Stimulated activated CD4-positive, alpha-beta T cell treated with anti-CD3 and anti-CD28 coated beads, Interleukin-4, amount 100 ng/mL, for 24 hours (primary cell): ENCODE measurements at regions not wholly inside any gene's neighbourhood (a gene's known extent, or its start where the extent isn't known, plus 50 kb on each side); places are given as distances from the start of the nearest gene placed in this dataset.

Experiments used
- DNase-seq: peaks from one replicate; pipeline ENCODE4 v3.0.0-alpha.2; 2020

DNA sequence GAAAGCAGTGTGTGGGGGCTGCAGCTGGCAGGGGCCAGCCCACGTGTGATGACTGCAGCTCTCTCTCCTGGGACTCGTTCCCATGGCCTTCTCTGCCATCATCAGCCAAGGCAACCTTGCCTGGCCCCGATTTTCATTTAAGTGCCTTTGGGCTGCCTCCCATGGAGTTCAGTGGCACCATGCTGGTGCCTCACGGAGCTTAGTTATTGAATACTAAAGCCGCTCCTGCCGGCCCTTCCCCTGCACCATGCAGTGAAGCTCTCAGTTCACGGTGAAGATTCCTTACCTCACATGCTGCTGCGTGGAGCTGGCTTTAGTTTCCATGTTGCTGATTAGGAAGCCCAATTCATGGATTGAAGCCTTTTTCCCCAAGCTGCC is 141.5 kb upstream of the EEPD1 start:
- DNase-seq: no peak

DNA sequence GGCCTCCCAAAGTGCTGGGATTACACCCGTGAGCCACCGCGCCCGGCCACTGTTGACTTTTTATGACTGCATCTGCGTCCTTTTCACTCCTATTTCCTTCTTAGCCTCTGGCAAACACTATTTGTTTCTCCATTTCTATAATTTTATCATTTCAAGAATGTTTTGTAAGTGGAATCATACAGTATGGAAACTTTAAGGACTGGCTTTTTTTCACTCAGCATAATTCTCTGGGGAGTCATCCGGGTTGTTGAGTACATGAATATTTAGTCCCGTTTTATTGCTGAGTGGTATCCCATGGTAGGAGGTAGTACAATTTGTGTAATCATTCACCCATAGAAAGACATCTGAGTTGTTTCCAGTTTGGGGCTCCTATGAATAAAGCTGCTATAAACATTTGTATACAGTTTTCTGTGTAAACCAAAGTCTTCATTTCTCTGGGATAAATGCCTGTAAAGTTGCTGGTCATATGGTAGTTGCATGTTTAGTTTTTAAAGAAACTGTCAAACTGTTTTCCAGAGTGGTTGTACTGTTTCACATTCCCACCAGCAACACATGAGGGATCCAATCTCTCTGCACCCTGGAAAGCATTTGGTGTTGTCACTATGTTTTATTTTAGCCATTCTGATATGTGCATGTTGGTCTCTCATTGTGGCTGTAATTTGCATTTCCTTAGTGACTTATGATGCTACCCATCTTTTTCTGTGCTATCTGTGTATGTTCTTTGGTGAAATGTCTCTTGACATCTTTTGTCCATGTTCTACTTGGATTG is 139.6 kb upstream of the EEPD1 start:
- no peak for DNase-seq

DNA sequence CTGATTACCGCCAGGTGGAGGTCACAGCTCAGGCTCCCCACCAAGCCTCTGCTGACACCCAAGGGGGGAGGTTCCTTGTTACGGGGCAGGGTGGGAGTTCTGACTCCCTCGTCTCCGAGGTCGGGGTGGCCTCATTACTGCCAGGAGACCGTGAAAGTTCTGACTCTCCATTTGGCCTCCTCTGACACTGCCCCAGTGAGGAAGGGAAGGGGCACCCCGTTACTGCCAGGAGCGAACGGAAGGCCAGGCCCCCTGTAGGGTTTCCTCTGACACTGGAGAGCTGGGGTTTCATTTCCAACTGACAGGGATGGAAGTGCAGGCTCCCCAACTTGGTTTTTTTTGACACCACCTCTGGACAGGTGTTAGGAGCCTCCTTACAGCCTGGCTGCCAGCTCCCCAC is 138.1 kb upstream of the EEPD1 start:
- no peak for DNase-seq

DNA sequence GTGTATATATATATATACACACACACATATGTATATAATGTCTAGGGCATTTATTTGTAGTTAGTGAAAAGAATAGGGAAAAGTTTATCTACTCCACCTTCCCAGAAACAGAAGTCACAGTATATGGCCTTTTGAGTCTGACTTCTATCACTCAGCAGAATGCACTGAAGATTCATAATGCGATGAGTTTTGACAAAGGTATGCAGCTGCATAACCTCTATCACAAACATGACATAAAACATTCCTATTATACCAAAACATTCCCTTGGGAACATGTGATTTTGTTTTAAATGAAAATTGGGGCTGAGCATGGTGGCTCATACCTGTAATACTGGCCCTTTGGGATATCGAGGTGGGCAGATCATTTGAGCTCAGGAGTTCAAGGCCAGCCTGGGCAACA is 137.3 kb upstream of the EEPD1 start:
- DNase-seq: no peak

DNA sequence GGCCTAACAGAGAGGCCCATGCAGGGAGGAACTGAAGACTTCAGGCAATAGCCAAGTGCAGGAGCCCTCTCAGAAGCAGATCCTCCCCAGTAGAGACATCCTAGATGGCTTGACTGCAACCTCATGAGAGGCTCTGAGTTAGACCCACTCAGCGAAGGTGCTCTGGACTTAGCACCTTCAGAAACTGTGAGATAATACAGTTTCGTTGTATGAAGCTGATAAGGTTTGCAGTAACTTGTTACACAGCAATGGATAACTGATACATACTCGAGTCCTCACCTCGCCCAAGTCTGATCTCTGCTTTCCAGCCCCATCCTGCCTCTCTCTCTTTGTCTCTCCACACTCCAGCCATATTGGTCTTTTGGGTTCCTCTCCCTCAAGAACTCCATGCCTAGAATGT is 136.4 kb upstream of the EEPD1 start:
- no peak for DNase-seq

DNA sequence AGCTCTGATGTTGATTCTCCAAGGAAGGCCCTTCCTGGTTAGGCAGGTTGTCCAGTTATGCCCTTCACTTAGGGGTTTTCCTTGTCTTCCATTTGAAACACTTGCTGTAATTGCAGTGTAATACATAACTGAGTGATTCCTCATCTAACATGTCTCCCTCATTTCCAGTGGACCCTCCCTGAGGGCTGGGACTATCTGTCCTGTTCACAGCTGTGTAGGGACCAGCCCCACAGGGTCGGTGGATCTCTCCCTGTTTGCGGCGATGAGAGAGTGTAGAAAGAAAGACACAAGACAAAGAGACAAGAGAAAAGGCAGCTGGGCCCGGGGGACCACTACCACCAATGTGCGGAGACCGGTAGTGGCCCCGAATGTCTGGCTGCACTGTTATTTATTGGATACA is 135.9 kb upstream of the EEPD1 start:
- no peak for DNase-seq

DNA sequence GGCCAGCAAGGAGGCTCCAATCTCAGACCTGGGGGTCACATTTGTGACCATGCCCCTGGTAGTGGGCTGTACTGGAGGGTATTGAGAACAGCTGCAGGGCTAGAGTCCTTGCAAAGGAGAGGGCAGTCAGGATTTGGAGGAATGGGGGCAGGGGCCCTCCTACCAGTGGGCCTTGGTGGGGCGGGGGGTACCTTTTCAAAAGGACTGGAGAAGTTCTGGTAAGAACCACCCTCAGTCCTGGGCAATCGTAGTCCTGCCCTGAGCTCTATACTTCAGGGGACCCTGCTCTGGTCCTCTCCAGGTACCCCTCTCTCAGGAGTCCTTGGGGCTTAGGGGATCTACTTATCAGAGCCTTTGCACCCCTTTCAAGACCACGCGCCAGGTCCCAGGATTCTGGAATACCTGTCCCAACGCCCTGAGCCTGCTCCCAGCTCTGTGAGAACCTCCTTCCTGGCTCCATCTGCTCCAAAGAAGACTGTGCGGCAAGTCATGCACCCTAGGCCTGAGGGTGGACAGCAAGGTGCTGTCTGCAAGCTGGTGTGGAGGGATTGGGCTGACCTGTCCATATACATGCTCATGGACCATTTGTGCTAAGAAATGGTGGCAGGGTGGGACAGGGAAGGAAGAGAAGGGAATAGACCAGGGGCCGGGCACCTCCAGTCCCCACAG is 134.1 kb upstream of the EEPD1 start:
- DNase-seq: no peak

DNA sequence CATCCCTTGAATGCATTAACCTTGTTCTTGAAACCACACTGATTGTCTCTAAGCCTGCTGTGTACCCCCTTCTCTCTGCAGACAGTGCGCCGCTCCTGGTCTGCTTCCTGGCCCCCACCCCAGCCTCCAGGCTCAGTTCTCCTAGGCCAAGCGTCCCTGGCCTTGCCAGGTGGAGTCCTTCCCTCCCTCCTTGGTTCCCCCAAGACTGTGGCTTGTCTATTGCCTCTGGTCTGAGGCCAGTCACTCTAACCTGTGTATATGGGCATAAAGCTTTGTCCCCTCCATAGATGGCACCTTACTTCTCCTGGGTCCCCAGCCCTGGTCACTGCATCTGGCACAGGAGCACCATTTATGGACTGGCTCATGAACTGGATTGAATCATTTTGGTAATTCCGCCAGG is 133.5 kb upstream of the EEPD1 start:
- no peak for DNase-seq

DNA sequence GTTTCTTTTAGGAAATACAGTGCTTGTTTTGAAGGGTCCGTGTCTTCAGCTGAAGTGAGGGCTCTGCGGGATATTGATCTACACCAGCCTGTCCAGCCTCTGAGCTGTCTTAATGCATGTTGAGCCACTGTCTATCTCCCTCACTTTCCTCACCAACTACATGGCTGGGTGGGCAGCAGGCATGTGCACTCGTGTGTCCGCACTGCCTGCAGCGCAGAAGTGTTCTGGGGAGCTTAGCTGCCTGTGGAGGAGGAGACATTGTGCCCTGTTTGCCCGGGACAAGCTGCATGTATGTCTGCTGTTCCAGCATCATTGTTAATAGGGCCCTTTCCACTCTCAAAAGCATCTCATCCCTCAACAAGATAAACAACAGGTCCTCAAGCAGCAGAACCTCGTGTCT is 133.1 kb upstream of the EEPD1 start:
- no peak for DNase-seq

DNA sequence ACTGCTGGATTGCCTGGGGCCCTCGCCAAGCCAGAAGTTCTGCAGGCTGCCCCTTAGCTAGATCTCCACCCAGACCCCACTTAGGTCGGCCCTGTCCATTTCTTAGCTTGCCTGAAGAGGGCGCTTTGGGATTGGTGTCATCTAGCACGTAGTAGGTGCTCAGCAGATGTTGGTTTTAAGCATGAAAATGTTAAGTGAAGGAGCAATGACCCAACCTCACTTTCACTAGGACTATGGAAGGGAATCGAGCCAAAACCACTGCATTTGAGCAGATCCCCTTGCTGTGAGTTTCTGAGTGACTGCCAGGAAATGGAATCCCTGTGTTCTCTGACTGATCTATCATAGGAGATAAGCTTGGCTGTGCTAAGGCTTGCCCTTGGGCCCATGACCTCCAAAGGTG is 131.7 kb upstream of the EEPD1 start:
- DNase-seq: no peak

DNA sequence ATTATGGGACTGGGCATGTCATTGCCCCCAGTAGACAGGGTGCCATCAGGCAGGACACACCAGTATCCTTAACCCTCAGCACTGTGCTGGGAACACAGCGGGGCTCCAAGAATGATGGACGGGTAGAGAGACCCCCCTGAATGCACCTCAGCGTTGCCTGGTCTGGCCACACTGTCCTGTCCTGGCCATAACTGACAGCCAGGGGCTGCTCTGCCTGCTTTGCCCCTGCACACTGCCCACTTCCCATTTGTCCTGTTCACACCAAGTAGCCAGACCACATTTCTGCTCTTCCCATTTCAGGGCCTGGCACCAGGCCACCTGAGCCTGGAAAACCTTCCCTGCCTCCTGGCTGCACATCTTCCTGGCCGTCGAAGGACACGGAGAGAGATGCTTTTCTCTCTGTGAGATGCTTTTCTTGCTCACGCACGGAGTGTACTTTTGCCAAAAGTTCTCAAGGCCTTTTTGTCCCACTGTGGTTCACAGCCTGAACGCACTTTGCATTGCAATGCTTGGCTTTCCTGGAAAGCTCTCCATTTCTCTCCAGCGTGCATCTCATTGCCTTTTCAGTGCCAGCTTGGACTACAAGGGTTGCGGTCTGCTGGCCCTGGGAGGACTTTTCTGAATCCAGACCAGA is 131.0 kb upstream of the EEPD1 start:
- no peak for DNase-seq

DNA sequence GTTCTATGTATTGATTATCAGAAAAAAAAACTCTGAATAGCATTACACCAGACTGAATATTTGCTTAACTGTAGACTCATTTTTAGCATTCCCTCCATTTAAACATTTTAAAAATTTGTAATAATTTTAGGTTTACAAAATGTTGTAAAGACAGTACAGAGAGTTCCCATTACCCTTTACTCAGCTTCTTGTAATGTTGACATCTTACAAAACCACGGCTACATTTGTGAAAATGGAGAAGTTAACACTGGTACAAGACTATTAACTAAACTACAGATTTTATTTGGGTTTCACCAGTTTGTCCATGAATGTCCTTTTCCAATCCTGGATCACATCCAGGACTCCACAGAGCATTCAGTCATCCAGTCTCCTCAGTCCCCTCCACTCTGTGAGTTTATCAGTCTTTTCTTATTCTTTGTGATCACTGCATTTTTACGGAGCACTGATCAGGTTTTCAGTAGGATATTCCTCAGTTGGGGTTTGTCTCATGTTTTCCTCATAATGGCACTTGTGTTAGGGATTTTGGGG is 130.0 kb upstream of the EEPD1 start:
- no peak for DNase-seq

DNA sequence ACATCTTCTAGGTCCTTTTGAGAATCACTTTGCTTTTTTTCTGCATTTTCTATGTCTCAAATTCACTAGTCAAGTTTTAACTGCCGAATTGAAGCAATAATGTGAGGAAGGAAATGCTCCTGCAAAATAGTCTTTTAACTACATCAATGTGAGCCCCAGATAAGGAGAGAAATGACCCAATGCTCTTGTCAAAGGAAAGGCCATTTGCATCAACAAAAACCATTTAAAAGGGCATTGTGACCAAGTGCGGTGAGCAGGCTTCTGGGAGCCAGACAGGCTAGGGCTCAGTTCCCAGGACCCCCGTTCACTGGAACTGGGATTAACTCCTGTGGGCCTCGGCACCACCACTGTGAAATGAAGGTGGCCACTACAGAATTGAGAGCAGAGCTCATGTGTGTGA is 127.9 kb upstream of the EEPD1 start:
- DNase-seq: no peak

DNA sequence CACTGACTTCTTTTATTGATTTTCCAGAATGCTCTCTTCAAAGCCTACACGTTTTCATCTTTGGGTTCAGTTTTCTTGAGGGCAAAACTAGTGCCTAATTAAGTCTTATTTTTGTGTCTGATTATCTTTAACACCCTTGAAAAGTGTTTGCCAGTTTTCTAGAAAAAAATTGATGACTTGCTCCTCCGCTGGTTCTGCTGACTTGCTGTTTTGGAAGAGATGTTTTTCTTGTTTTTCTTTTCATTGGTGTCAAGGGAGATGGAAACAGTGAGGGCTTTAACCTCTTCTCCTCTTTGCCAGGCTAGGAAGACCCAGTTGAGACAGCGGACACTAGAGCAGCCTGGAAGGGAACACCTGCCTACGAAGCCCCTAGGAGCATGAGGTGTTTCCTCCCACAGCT is 123.7 kb upstream of the EEPD1 start:
- no peak for DNase-seq

DNA sequence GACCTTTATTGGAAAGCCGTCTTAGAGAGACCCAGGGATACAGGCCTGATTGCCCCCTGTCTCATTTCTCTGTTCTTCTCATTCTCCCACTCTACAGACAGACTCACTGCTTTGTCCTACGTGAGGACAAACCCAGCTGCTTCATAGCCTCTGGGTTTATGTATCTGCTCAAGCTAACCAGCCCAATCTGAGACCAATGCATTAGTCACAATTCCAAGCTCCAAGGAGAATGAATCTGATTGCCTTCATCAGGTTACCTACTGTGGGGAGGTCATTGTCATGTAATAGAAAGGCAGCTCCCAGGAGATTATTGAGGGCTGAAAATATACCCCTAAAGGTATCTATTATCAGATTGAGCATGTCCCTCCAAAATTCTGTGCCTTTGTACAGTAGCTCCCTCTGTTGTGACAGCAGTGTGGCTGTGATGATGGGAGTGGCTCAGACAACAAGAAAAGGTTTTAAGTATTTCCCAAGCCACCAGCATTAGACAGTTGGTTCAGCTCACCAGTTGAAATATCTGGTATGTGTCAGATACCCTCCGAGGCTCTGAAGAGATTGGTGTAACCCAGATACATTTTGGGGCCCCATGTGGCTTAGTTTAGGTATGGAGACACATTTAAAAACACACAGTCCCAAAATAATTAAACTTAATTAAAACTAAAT is 123.1 kb upstream of the EEPD1 start:
- no peak for DNase-seq

DNA sequence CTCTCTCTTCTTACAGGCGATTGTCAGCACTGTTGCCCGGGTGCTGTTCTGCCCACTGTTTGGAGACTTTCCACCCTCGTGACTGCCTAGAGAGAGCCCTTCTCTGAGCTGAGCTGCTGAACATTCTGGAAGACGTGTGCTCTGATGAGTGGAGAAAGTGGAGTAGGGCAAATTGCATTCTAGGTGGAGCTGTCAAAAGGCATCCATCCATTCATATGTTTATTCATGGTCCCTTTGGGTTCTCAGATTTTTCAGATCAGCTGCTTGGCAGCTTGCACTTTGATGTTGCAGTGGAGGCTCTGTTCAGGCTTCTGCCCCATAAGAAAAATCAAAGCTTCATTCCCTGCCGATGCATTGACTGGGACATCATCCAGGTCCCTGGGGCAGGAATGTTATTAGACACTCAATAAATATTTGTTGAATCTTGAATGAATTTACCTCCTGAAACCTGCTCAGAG is 120.7 kb upstream of the EEPD1 start:
- DNase-seq: no peak

DNA sequence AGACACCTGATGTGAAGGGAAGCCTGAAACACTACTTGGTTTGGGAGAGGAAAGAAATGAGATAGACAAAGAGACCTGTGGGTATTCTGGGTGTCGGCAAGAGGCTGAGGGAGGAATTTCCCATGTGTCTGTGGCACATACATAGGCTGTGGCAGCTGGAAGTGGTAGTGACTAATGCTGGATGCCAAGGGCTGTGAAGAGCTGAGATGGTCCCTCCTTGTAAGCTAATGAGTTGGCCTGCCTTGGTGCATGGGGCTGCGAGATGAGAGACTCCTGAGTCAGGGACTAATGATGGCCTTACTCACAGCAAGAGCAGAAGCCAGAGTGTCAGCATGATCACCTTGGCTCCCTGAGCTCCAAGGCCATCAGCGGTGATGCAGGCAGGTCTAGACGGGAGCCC is 119.0 kb upstream of the EEPD1 start:
- no peak for DNase-seq

DNA sequence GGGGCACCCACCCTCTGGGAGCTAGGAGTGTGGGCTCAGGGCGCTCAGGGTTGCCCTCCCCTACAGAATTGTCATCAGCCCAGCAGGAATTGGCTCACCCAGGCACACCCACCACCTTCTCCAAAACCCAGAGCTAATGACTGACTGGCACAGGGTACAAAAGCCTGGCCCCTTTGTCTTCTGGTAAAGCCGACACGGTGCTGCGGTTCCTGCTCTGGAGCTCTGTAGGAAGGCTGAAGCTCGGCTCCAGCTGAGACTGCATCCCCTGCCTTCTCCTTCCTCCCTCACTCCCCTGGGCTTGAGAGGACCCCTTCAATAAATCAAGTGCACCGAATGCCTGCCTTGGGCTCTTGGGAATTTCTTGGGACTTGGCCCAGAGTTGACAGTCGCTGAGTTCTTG is 117.9 kb upstream of the EEPD1 start:
- DNase-seq: no peak

DNA sequence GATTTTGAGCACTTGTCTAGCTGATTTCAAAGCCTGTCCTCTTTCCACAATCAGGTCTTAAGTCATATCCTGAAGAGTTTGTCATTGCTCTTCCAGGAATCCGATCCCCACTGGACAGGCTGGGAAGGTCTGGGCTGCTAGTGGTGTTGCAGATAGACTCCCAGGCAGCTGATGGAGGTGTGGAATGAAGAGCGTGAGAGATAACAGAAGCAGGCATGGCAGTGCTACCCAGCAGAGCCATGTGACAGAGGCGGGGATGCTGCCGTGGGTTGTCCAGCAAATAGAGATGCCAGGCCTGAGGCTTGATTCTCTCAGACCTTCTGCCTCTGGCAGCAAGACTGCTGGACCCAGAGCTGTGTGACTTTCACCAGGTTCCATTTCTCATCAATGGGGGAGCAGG is 116.5 kb upstream of the EEPD1 start:
- DNase-seq: no peak

DNA sequence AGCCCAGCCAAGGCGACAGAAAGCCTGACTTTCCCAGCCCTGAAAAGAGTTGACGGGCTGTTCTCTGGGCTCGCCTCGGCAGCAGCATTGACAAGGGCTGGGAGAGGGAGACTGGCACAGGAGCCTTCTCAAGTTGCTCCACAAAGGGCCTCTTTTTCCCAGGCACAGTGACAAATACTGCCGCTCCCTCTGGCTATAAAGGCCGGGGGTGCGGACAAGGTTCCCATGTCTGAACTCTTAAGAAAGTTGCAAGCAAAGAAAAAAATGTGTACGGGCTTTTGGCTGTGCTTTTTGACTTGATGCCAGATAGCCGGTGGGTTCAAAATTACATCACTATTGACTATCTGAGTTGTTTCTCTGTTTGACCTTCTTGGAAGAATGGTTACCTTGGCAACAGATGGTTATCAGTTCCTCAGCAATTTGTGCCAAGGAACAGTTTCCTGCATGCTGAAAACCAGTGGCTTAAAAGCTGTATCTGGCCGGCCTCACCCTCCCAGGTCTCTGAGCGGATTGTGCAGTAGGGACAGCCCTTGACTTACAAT is 115.9 kb upstream of the EEPD1 start:
- no peak for DNase-seq

DNA sequence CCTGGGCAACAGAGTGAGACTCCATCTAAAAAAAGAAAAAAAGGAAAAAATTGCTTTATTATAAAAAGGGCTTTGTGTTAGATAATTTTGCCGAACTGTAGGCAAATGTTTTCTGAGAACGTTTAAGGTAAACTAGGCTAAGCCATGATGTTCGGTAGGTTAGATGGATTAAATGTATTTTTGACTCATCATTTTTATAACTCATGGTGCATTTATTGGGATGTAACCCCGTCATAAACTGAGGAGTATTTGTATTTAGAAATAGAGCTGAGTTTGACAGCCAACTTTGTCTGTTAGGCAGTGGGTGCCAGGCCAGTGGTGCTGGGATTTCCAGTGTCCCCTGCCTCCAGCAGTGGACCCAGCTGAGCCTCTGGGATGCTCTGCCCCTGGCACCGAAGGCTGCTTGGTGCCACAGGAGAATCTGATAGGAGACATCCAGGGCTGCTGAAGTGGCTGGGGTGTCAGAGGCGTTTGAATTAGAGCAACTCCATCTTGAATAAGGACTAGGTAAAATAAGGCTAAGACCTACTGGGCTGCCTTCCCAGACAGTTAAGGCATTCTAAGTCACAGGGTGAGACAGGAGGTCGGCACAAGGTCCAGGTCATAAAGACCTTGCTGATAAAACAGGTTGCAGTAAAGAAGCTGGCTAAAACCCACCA is 114.9 kb upstream of the EEPD1 start:
- no peak for DNase-seq

DNA sequence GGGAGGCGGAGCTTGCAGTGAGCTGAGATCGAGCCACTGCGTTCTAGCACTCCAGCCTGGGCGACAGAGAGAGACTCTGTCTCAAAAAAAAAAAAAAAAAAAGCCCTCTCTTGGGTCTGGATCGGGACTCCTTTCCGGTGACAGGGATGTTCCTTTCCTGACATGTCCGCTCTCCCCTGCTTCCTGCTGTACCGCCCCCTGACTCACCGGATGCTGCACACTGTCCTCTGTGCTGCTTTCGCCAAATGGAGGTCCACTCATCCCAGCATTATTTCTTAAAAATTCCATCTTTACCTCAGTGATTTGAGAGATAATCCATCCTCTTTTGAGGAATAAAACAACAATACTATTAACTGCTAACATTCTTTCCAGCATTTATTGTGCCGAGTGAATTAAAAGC is 113.8 kb upstream of the EEPD1 start:
- no peak for DNase-seq

DNA sequence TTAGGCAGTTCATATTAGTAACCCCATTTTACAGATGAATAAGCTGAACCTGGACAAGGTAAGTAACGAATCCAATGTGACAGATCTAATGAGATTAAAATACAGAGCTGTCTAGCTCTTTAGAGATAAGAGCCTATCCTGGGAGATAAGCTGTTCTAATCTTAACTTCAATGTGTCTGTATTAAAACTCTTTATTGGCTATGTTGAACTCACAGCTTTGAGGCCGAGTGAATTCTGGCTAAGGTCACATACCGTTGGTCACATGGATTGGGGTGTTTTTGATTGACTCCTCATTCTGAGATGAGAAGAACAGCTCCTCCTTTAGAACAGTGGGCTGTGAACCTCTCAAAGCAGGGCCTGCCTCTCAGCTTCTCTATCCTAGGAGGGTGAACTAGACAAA is 113.4 kb upstream of the EEPD1 start:
- no peak for DNase-seq
